ENCODE measurements at regions not wholly inside any gene's neighbourhood (a gene's known extent, or its start where the extent isn't known, plus 50 kb on each side); places are given as distances from the start of the nearest gene placed in this dataset.

DNA sequence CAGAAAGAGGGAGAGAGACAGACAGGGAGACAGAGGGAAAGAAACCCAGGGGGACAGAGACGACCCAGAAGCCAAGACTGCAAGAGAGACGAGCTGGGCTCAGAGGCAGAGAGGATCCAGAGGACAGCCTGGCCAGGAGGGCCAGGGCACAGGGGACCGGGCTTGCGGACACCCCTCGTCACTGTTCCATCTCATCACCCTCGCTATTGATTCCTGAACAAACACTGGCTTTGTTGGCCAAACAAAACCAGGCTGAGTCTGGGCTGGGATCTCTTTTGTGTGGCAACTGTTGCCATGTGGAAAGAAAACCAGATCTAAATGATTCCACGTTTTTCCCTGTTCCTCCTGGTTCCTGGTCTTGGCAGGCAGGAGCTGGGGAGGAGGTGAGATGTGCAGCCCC, 339.4 kb downstream of the MN1 start:
- TF ChIP-seq GATA3 (IDR thresholded peaks at IDR 0.05; ENCODE audit: low read depth, low read length) (no peak), GATA2 (IDR thresholded peaks at IDR 0.05; ENCODE audit: low read depth, low read length) (no peak)
